MM.1S (cell line): ENCODE measurements at regions not wholly inside any gene's neighbourhood (a gene's known extent, or its start where the extent isn't known, plus 50 kb on each side); places are given as distances from the start of the nearest gene placed in this dataset.
A peak's percentile ranks its signal among the peaks of the same experiment; 100 is the strongest.

Source experiments
- DNase-seq: peaks from one replicate; pipeline ENCODE4 v3.0.0-alpha.2; 2015
- H2AFZ ChIP-seq: fragments of 300-600 bp; sonication (generic); 2 replicates; pipeline ENCODE4 v1.6.0; 2016; ENCODE audit warnings: antibody characterized with exemption, low read length
- H3F3A ChIP-seq: fragments of 300-600 bp; sonication (generic); 2 replicates; pipeline ENCODE4 v1.6.1; 2016; ENCODE audit warnings: mild to moderate bottlenecking, antibody characterized with exemption, low read length, moderate library complexity, mixed read lengths; ENCODE audit not compliant: insufficient read depth
- H3K27ac ChIP-seq: fragments of 300-600 bp; sonication (generic); 2 replicates; pipeline ENCODE4 v1.5.1; 2016; ENCODE audit warnings: mild to moderate bottlenecking, low read length
- H3K27me3 ChIP-seq: fragments of 300-600 bp; sonication (generic); replicated peaks from 2 replicates; pipeline ENCODE4 v1.6.0; 2016; ENCODE audit warnings: low read length; ENCODE audit not compliant: insufficient read depth
- H3K36me3 ChIP-seq: fragments of 300-600 bp; sonication (generic); replicated peaks from 2 replicates; pipeline ENCODE4 v1.6.1; 2016; ENCODE audit warnings: mild to moderate bottlenecking, low read length, mixed read lengths; ENCODE audit not compliant: insufficient read depth
- H3K4me1 ChIP-seq: fragments of 300-600 bp; sonication (generic); 2 replicates; pipeline ENCODE4 v1.6.1; 2016; ENCODE audit warnings: low read length, mixed read lengths
- H3K4me2 ChIP-seq: fragments of 300-600 bp; sonication (generic); 2 replicates; pipeline ENCODE4 v1.6.0; 2016; ENCODE audit warnings: low read depth, low read length
- H3K4me3 ChIP-seq: fragments of 300-600 bp; sonication (generic); 2 replicates; pipeline ENCODE4 v1.5.1; 2016; ENCODE audit warnings: low read length, mixed read lengths
- H3K79me2 ChIP-seq: fragments of 300-600 bp; sonication (generic); 2 replicates; pipeline ENCODE4 v1.6.1; 2016; ENCODE audit warnings: mixed run types, low read length, mixed read lengths
- H3K9ac ChIP-seq: fragments of 300-600 bp; sonication (generic); 2 replicates; pipeline ENCODE4 v1.6.1; 2016; ENCODE audit warnings: low read length, mixed read lengths
- H3K9me2 ChIP-seq: fragments of 300-600 bp; sonication (generic); replicated peaks from 2 replicates; pipeline ENCODE4 v1.6.1; 2016; ENCODE audit warnings: mild to moderate bottlenecking, low read length, mixed read lengths; ENCODE audit not compliant: insufficient read depth
- H3K9me3 ChIP-seq: fragments of 300-600 bp; sonication (generic); replicated peaks from 2 replicates; pipeline ENCODE4 v1.6.1; 2016; ENCODE audit warnings: mild to moderate bottlenecking, low read length, mixed read lengths; ENCODE audit not compliant: insufficient read depth
- H4K20me1 ChIP-seq: fragments of 300-600 bp; sonication (generic); 2 replicates; pipeline ENCODE4 v1.6.1; 2016; ENCODE audit warnings: mild to moderate bottlenecking, low read length, moderate library complexity, mixed read lengths; ENCODE audit not compliant: insufficient read depth
- CTCF ChIP-seq: fragments of 300-600 bp; sonication (generic); IDR thresholded peaks from 2 replicates; pipeline ENCODE4 v1.5.1; 2016; ENCODE audit warnings: antibody characterized with exemption, low read length, mixed read lengths
- EZH2 ChIP-seq: fragments of 300-600 bp; sonication (generic); optimal IDR thresholded peaks from 2 replicates; pipeline ENCODE3; 2017; ENCODE audit warnings: low read depth, mild to moderate bottlenecking, antibody characterized with exemption, low read length, mixed read lengths
- EZH2phosphoT487 ChIP-seq: fragments of 300-600 bp; sonication (generic); IDR thresholded peaks from 2 replicates; pipeline ENCODE4 v1.6.1; 2018; ENCODE audit warnings: antibody characterized with exemption, low read length

DNA sequence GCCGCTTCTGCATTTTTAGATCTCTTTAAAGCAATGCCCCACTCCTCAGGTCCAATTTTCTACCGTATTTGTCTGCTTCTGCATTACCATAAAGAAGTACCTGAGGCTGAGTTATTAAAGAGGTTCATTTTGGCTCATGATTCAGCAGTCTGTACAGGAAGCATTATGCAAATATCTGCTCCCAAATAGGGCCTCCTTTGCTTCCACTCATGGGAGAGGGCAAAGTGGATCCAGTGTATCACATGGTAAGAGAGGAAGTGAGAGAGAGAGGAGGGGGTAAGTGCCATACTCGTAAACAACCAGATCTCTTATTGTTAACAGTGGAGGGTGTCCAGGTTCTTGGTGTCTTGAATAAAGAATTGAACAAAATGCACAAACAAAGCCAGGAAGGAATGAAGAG, 316.1 kb upstream of the SEL1L start:
- H3K9ac ChIP-seq: no peak overlapping the region
- TF ChIP-seq CTCF (no peak), EZH2phosphoT487 (no peak), EZH2 (no peak)
- no peaks in the 10 kb centered on the region for H3K9me3 ChIP-seq
- H3K4me1 ChIP-seq: peaks cover 11% of the 10 kb centered on the region; the same call in 1 of the 2 replicates
- H4K20me1 ChIP-seq: no peaks in the 10 kb centered on the region
- H3F3A ChIP-seq: no peaks in the 10 kb centered on the region
- H3K27me3 ChIP-seq: no peaks in the 10 kb centered on the region
- 0 out of 2 replicates have a peak overlapping the region, but pooled peaks have one; percentile 35 for H2AFZ ChIP-seq
- H3K4me2 ChIP-seq: peak overlapping the region; percentile 29; the same call in 1 of the 2 replicates
- H3K36me3 ChIP-seq: no peaks in the 10 kb centered on the region
- no peaks in the 10 kb centered on the region for H3K9me2 ChIP-seq
- H3K27ac ChIP-seq: no peak overlapping the region; the same call in 1 of the 2 replicates
- no peaks in the 10 kb centered on the region for H3K79me2 ChIP-seq
- H3K4me3 ChIP-seq: no peak overlapping the region
- peak; percentile 39 for DNase-seq

- Histone ChIP-seq H3K9me2 (no peaks in the 10 kb centered on the region), H3K4me3 (no peak overlapping the region), H3K4me2 (no peak overlapping the region), H3K36me3 (no peaks in the 10 kb centered on the region), H3K9me3 (no peaks in the 10 kb centered on the region), H3K27ac (no peak overlapping the region), H3K4me1 (peaks cover 3% of the 10 kb centered on the region; the same call in 1 of the 2 replicates), H2AFZ (no peak overlapping the region), H3K27me3 (no peaks in the 10 kb centered on the region), H3K79me2 (no peaks in the 10 kb centered on the region), H3K9ac (no peak overlapping the region), H3F3A (no peaks in the 10 kb centered on the region), H4K20me1 (no peaks in the 10 kb centered on the region)
- no peak for TF ChIP-seq CTCF
- no peak for TF ChIP-seq EZH2phosphoT487
- no peak for DNase-seq
Measured at GRCh38 chr14:81855007-81855406, 321.4 kb upstream of the SEL1L start.

GRCh38 chr14:81859046-81859445, 325.4 kb upstream of the SEL1L start:
- Histone ChIP-seq H4K20me1 (no peaks in the 10 kb centered on the region), H3K4me3 (no peak overlapping the region)

More at GRCh38 chr14:81859046-81859445, 325.4 kb upstream of the SEL1L start:
- no peak for DNase-seq
- H2AFZ ChIP-seq: no peak overlapping the region
- H3K79me2 ChIP-seq: no peaks in the 10 kb centered on the region
- no peak overlapping the region for H3K9ac ChIP-seq
- no peak for TF ChIP-seq CTCF
- TF ChIP-seq EZH2phosphoT487: no peak
- no peak overlapping the region for H3K27ac ChIP-seq
- H3F3A ChIP-seq: no peaks in the 10 kb centered on the region
- no peaks in the 10 kb centered on the region for H3K9me2 ChIP-seq
- no peaks in the 10 kb centered on the region for H3K27me3 ChIP-seq
- no peaks in the 10 kb centered on the region for H3K9me3 ChIP-seq
- H3K4me2 ChIP-seq: no peak overlapping the region
- H3K4me1 ChIP-seq: no peaks in the 10 kb centered on the region
- H3K36me3 ChIP-seq: no peaks in the 10 kb centered on the region
